ENCODE measurements at regions not wholly inside any gene's neighbourhood (a gene's known extent, or its start where the extent isn't known, plus 50 kb on each side); places are given as distances from the start of the nearest gene placed in this dataset.

GRCh38 chr5:28374492-28374967 is 1336.1 kb upstream of the CDH9 start:
- DNase-seq (ENCODE audit: low spot score) (no peak), ATAC-seq (no peak)
- Mint-ChIP-seq H3K27ac (no peak overlapping the region), H3K4me3 (no peak overlapping the region), H3K27me3 (ENCODE audit: insufficient read depth, low read depth, poor library complexity) (peaks cover 4% of the 10 kb centered on the region), H3K4me1 (no peaks in the 10 kb centered on the region), H3K9me3 (peaks cover 4% of the 10 kb centered on the region; the same call in 2 of the 3 replicates), H3K36me3 (ENCODE audit: low read depth) (no peaks in the 10 kb centered on the region)
- H3K4me1 ChIP-seq (ENCODE audit: insufficient read depth) = no peaks in the 10 kb centered on the region
- H3K27ac ChIP-seq (ENCODE audit: low read depth) = no peak overlapping the region
- no peaks in the 10 kb centered on the region for H3K79me2 ChIP-seq (replicated peaks; ENCODE audit: insufficient read depth)
- no peak overlapping the region for H2AFZ ChIP-seq
- H3K27me3 ChIP-seq (ENCODE audit: insufficient read depth) = no peaks in the 10 kb centered on the region
- TF ChIP-seq NANOG (IDR thresholded peaks at IDR 0.05; ENCODE audit: borderline replicate concordance) (no peak), ETS1 (IDR thresholded peaks at IDR 0.05) (no peak), POLR2AphosphoS5 (IDR thresholded peaks at IDR 0.05; ENCODE audit: low read depth) (no peak), REST (IDR thresholded peaks at IDR 0.05; ENCODE audit: unreplicated experiment) (no peak)
- H3K9me2 ChIP-seq (ENCODE audit: insufficient read depth) = no peaks in the 10 kb centered on the region
- H3K4me2 ChIP-seq = no peak overlapping the region
- no peaks in the 10 kb centered on the region for H4K20me1 ChIP-seq (replicated peaks; ENCODE audit: insufficient read depth)
- no peaks in the 10 kb centered on the region for H3K36me3 ChIP-seq (ENCODE audit: insufficient read depth)
- no peaks in the 10 kb centered on the region for H3F3A ChIP-seq (replicated peaks; ENCODE audit: low read depth)
- no peak overlapping the region for H3K4me3 ChIP-seq

DNA sequence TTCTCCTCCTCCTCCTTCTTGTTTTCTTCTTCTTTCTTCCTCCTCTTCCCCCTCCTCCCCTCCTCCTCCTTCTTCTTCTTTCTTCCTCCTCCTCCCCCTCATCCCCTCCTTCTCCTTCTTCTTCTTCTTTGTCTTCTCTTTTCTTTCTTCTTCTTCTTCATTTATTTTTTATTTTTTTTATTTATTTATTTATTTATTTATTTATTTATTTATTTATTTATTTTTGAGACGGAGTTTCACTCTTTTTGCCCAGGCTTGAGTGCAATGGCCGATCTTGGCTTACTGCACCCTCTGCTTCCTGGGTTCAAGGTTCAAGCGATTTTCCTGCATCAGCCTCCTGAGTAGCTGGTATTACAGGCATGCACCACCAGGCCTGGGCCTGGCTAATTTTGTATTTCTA is 1332.5 kb upstream of the CDH9 start:
- no peaks in the 10 kb centered on the region for H3K4me1 Mint-ChIP-seq
- no peak overlapping the region for H3K4me3 ChIP-seq
- no peak overlapping the region for H3K27ac Mint-ChIP-seq
- no peaks in the 10 kb centered on the region for H3K27me3 ChIP-seq (ENCODE audit: insufficient read depth)
- H3K4me3 Mint-ChIP-seq = no peak overlapping the region
- no peaks in the 10 kb centered on the region for H3K9me2 ChIP-seq (ENCODE audit: insufficient read depth)
- no peaks in the 10 kb centered on the region for H3F3A ChIP-seq (replicated peaks; ENCODE audit: low read depth)
- no peaks in the 10 kb centered on the region for H3K27me3 Mint-ChIP-seq (ENCODE audit: insufficient read depth, low read depth, poor library complexity)
- no peak overlapping the region for H2AFZ ChIP-seq
- no peaks in the 10 kb centered on the region; the same call in 2 of the 3 replicates for H3K36me3 Mint-ChIP-seq (ENCODE audit: low read depth)
- no peak overlapping the region for H3K27ac ChIP-seq (ENCODE audit: low read depth)
- no peak overlapping the region for H3K4me2 ChIP-seq
- no peaks in the 10 kb centered on the region for H3K79me2 ChIP-seq (replicated peaks; ENCODE audit: insufficient read depth)
- H3K9me3 Mint-ChIP-seq = peaks cover 12% of the 10 kb centered on the region; the same call in 2 of the 3 replicates
- no peaks in the 10 kb centered on the region for H3K36me3 ChIP-seq (ENCODE audit: insufficient read depth)
- no peaks in the 10 kb centered on the region for H4K20me1 ChIP-seq (replicated peaks; ENCODE audit: insufficient read depth)
- no peak for ATAC-seq
- TF ChIP-seq CTCF (conservative IDR thresholded peaks at IDR 0.05; ENCODE audit: low read depth in 2 of 2) (no peak), EZH2phosphoT487 (IDR thresholded peaks at IDR 0.05; ENCODE audit: unreplicated experiment) (no peak), ZNF462 (CRISPR knock-in tag; IDR thresholded peaks at IDR 0.05) (no peak), CREB1 (CRISPR knock-in tag; IDR thresholded peaks at IDR 0.05; ENCODE audit: low read depth) (no peak), ZNF114 (CRISPR knock-in tag; IDR thresholded peaks at IDR 0.05) (no peak), POLR2AphosphoS5 (IDR thresholded peaks at IDR 0.05; ENCODE audit: low read depth) (no peak)
- DNase-seq (ENCODE audit: low spot score) = no peak
- H3K4me1 ChIP-seq (ENCODE audit: insufficient read depth) = no peaks in the 10 kb centered on the region

Measured in GM23338 (cell line).